Vagina (tissue), 2 donors: ENCODE measurements at regions not wholly inside any gene's neighbourhood (a gene's known extent, or its start where the extent isn't known, plus 50 kb on each side); places are given as distances from the start of the nearest gene placed in this dataset.
"Not testable (repeated sequence)": the region's sequence is repeated elsewhere in the genome, so short reads cannot be mapped to it uniquely, and the experiment has no call there.

Experiments
- POLR2AphosphoS5 ChIP-seq, 2 donors: sonication (generic); formaldehyde crosslinking; IDR thresholded peaks; one replicate each; pipeline ENCODE4 v1.9.0; 2017; ENCODE audit warnings: antibody characterized with exemption in 2 of 2, mild to moderate bottlenecking in 2 of 2, low read depth in 1 of 2; ENCODE audit not compliant: insufficient read depth in 1 of 2
- TF ChIP-seq, protein P1 (sequence below), 3 experiments: fragments of 450-650 bp in 2 of 3; fragments of 200-600 bp in 1 of 3; sonication (generic) in 1 of 3; IDR thresholded peaks; one replicate each; pipeline ENCODE4 v1.5.1; 2017 to 2019; ENCODE audit warnings: antibody characterized with exemption in 3 of 3, mild to moderate bottlenecking in 2 of 3, moderate library complexity in 2 of 3

- not testable (repeated sequence) for TF ChIP-seq POLR2AphosphoS5 (IDR thresholded peaks at IDR 0.05; ENCODE audit: insufficient read depth in 1 of 2, low read depth in 1 of 2)
- TF ChIP-seq, protein P1, sequence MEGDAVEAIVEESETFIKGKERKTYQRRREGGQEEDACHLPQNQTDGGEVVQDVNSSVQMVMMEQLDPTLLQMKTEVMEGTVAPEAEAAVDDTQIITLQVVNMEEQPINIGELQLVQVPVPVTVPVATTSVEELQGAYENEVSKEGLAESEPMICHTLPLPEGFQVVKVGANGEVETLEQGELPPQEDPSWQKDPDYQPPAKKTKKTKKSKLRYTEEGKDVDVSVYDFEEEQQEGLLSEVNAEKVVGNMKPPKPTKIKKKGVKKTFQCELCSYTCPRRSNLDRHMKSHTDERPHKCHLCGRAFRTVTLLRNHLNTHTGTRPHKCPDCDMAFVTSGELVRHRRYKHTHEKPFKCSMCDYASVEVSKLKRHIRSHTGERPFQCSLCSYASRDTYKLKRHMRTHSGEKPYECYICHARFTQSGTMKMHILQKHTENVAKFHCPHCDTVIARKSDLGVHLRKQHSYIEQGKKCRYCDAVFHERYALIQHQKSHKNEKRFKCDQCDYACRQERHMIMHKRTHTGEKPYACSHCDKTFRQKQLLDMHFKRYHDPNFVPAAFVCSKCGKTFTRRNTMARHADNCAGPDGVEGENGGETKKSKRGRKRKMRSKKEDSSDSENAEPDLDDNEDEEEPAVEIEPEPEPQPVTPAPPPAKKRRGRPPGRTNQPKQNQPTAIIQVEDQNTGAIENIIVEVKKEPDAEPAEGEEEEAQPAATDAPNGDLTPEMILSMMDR (IDR thresholded peaks at IDR 0.05), result not testable (repeated sequence)
Observed at GRCh38 chr16:86233506-86233905, 276.8 kb upstream of the FOXF1 start.
